ENCODE measurements at regions not wholly inside any gene's neighbourhood (a gene's known extent, or its start where the extent isn't known, plus 50 kb on each side); places are given as distances from the start of the nearest gene placed in this dataset.

DNA sequence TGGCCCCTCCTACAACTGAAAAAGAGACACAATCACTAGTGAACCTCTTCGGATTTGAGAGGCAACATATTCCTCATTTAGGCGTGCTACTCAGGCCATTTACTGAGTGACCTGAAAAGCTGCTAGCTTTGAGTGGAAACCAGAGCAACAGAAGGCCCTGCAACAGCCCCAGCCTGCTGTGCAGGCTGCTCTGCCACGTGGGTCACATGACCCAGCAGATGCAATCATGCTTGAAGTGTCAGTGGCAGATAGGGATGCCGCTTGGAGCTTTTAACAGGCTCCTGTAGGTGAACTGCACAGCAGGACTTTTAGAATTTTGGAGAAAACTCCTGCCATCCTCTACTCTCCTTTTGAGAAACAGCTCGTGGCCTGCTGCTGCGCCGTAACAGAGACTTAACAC is 578.6 kb upstream of the RAB6C start:
- TF ChIP-seq, protein P1, sequence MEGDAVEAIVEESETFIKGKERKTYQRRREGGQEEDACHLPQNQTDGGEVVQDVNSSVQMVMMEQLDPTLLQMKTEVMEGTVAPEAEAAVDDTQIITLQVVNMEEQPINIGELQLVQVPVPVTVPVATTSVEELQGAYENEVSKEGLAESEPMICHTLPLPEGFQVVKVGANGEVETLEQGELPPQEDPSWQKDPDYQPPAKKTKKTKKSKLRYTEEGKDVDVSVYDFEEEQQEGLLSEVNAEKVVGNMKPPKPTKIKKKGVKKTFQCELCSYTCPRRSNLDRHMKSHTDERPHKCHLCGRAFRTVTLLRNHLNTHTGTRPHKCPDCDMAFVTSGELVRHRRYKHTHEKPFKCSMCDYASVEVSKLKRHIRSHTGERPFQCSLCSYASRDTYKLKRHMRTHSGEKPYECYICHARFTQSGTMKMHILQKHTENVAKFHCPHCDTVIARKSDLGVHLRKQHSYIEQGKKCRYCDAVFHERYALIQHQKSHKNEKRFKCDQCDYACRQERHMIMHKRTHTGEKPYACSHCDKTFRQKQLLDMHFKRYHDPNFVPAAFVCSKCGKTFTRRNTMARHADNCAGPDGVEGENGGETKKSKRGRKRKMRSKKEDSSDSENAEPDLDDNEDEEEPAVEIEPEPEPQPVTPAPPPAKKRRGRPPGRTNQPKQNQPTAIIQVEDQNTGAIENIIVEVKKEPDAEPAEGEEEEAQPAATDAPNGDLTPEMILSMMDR (conservative IDR thresholded peaks at IDR 0.05), result no peak
- TF ChIP-seq EZH2 (IDR thresholded peaks at IDR 0.05; ENCODE audit: low read depth), result no peak
